A549 (cell line): ENCODE measurements at regions not wholly inside any gene's neighbourhood (a gene's known extent, or its start where the extent isn't known, plus 50 kb on each side); places are given as distances from the start of the nearest gene placed in this dataset.

ENCODE experiments used
- ATAC-seq, 2 experiments: fragments of 200-7000 bp in 1 of 2; fragments of >200 bp in 1 of 2; cut with Nextera tagmentation in 1 of 2; cut with Tn5 transposase in 1 of 2; 3 replicates each; pipeline versions ENCODE4 v1.8.0 to v1.9.1; 2018 to 2020; ENCODE audit warnings: mild to moderate bottlenecking in 1 of 2, moderate library complexity in 1 of 2
- CTCF ChIA-PET: fragments of 300-600 bp; sonication (Branson Sonifier 250); formaldehyde crosslinking; extraction: SDS; loops from one replicate; lab custom pipeline; 2021; ENCODE audit warnings: antibody characterized with exemption, inconsistent platforms; lab: Yijun Ruan, JAX
- POLR2A ChIA-PET: fragments of 350-600 bp; formaldehyde crosslinking; extraction: SDS; loops from one replicate; lab custom pipeline; 2021; ENCODE audit warnings: antibody characterized with exemption, inconsistent platforms; lab: Yijun Ruan, JAX
- DNase-seq, 2 experiments: peaks; one replicate each; pipeline versions ENCODE4 v3.0.0 to v3.0.0-alpha.2; 2011 to 2016; ENCODE audit warnings: low read depth in 1 of 2, low spot score in 1 of 2
- FAIRE-seq: peaks from 2 replicates; lab custom pipeline; 2011; peaks lifted over from hg19 to GRCh38; lab: Jason Lieb, UNC
- H3K27ac ChIP-seq, 2 experiments: fragments of >200 bp; sonication (Bioruptor Twin); formaldehyde crosslinking; 3 replicates each; pipeline ENCODE4 v1.5.1; 2016 to 2017
- H3K4me1 ChIP-seq: fragments of >200 bp; sonication (Bioruptor Twin); formaldehyde crosslinking; 3 replicates; pipeline ENCODE4 v1.6.1; 2016
- H3K4me2 ChIP-seq: fragments of >200 bp; sonication (Bioruptor Twin); formaldehyde crosslinking; 3 replicates; pipeline ENCODE4 v1.6.1; 2016
- H3K4me3 ChIP-seq: fragments of >200 bp; sonication (Bioruptor Twin); formaldehyde crosslinking; 3 replicates; pipeline ENCODE4 v1.5.1; 2016
- H3K9me3 ChIP-seq: fragments of >200 bp; sonication (Bioruptor Twin); formaldehyde crosslinking; 3 replicates; pipeline ENCODE4 v1.6.1; 2016
- CBX2 ChIP-seq: fragments of 200-600 bp; sonication (generic); IDR thresholded peaks from 2 replicates; pipeline ENCODE4 v1.6.1; 2016; ENCODE audit warnings: low read depth, mild to moderate bottlenecking, borderline replicate concordance
- CEBPB ChIP-seq, 2 experiments: fragments of >200 bp in 1 of 2; sonication (Bioruptor Twin) in 1 of 2; formaldehyde crosslinking in 1 of 2; IDR thresholded peaks; 2 replicates each; pipeline ENCODE4 v1.6.1; 2012 to 2016
- CHD2 ChIP-seq: fragments of 150-350 bp; IDR thresholded peaks from 2 replicates; pipeline ENCODE4 v1.6.1; 2014; ENCODE audit warnings: low read length; ENCODE audit not compliant: partially characterized antibody
- EHMT2 ChIP-seq: fragments of 200-600 bp; sonication (generic); IDR thresholded peaks from 2 replicates; pipeline ENCODE4 v1.6.1; 2016; ENCODE audit warnings: antibody characterized with exemption, low read depth, mild to moderate bottlenecking, moderate library complexity
- EP300 ChIP-seq, 2 experiments: fragments of >200 bp; sonication (Bioruptor Twin); formaldehyde crosslinking; IDR thresholded peaks; 2 replicates in 1 of 2; 3 replicates in 1 of 2; pipeline ENCODE4 v1.6.1; 2016 to 2017
- FOXS1 ChIP-seq: fragments of 250-450 bp; sonication (Bioruptor Pico); IDR thresholded peaks from 2 replicates; pipeline ENCODE4 v1.5.0; 2020; ENCODE audit warnings: mild to moderate bottlenecking, moderate library complexity
- GATA3 ChIP-seq: IDR thresholded peaks from 2 replicates; pipeline ENCODE4 v1.6.1; 2012; ENCODE audit warnings: borderline replicate concordance
- HOXA7 ChIP-seq: fragments of 250-450 bp; sonication (Bioruptor Pico); IDR thresholded peaks from 2 replicates; pipeline ENCODE4 v1.5.0; 2020; ENCODE audit warnings: mild to moderate bottlenecking, moderate library complexity
- JUN ChIP-seq, 2 experiments: fragments of >200 bp; sonication (Bioruptor Twin); formaldehyde crosslinking; IDR thresholded peaks; 2 replicates in 1 of 2; 3 replicates in 1 of 2; pipeline ENCODE4 v1.6.1; 2016 to 2017
- JUNB ChIP-seq: fragments of >200 bp; sonication (Bioruptor Twin); formaldehyde crosslinking; IDR thresholded peaks from 2 replicates; pipeline ENCODE4 v1.6.1; 2016
- MAFK ChIP-seq: fragments of 450-650 bp; IDR thresholded peaks from 2 replicates; pipeline ENCODE4 v1.6.1; 2014; ENCODE audit not compliant: partially characterized antibody
- NFE2L2 ChIP-seq: fragments of 150-350 bp; conservative IDR thresholded peaks from 2 replicates; pipeline ENCODE4 v1.6.1; 2014; ENCODE audit warnings: low read length
- NPAS2 ChIP-seq: fragments of 250-450 bp; sonication (Bioruptor Pico); IDR thresholded peaks from 2 replicates; pipeline ENCODE4 v1.8.0; 2022; ENCODE audit warnings: mild to moderate bottlenecking, moderate library complexity, borderline replicate concordance
- NR3C1 ChIP-seq: fragments of >200 bp; sonication (Bioruptor Twin); formaldehyde crosslinking; IDR thresholded peaks from 3 replicates; pipeline ENCODE4 v1.6.1; 2017
- POLR2A ChIP-seq: IDR thresholded peaks from 2 replicates; pipeline ENCODE4 v1.6.1; 2012; ENCODE audit warnings: mild to moderate bottlenecking, low read length
- RARB ChIP-seq: fragments of 250-450 bp; sonication (Bioruptor Pico); IDR thresholded peaks from 2 replicates; pipeline ENCODE4 v1.8.0; 2021; ENCODE audit warnings: mild to moderate bottlenecking, moderate library complexity
- RCOR1 ChIP-seq: fragments of 150-350 bp; IDR thresholded peaks from 2 replicates; pipeline ENCODE4 v1.6.1; 2014; ENCODE audit warnings: antibody characterized with exemption, low read length, low read depth
- RFX5 ChIP-seq: fragments of 450-650 bp; IDR thresholded peaks from 2 replicates; pipeline ENCODE4 v1.7.1; 2014; ENCODE audit warnings: antibody characterized with exemption, mild to moderate bottlenecking, moderate library complexity
- SREBF2 ChIP-seq: fragments of 450-650 bp; IDR thresholded peaks from 2 replicates; pipeline ENCODE4 v1.6.1; 2014; ENCODE audit warnings: mild to moderate bottlenecking, moderate library complexity
- TFCP2L1 ChIP-seq: fragments of 250-450 bp; sonication (Bioruptor Pico); IDR thresholded peaks from 2 replicates; pipeline ENCODE4 v1.5.0; 2021; ENCODE audit warnings: mild to moderate bottlenecking
- ZC3H11A ChIP-seq: fragments of 450-650 bp; IDR thresholded peaks from 2 replicates; pipeline ENCODE4 v1.6.1; 2014; ENCODE audit warnings: antibody characterized with exemption, mild to moderate bottlenecking
- ZFP36 ChIP-seq: fragments of 450-650 bp; IDR thresholded peaks from 2 replicates; pipeline ENCODE4 v1.6.1; 2014; ENCODE audit warnings: borderline replicate concordance; ENCODE audit not compliant: partially characterized antibody
- ZSCAN20 ChIP-seq: fragments of 250-450 bp; sonication (Bioruptor Pico); IDR thresholded peaks from 2 replicates; pipeline ENCODE4 v1.8.0; 2022; ENCODE audit warnings: mild to moderate bottlenecking, moderate library complexity
- WGBS: methylation state at CpG from one replicate; pipeline ENCODE4 v1.1.6; 2017; ENCODE audit errors: missing lambda C conversion rate; 5-methylcytosine and 5-hydroxymethylcytosine counted together
- TF ChIP-seq, protein P1 (sequence below): fragments of 150-350 bp; IDR thresholded peaks from 2 replicates; pipeline ENCODE4 v1.6.1; 2014; ENCODE audit warnings: low read depth, mild to moderate bottlenecking, low read length
- TF ChIP-seq, protein P2 (sequence below): fragments of 250-450 bp; sonication (Bioruptor Pico); IDR thresholded peaks from 2 replicates; pipeline ENCODE4 v1.5.0; 2020; ENCODE audit warnings: low read depth, mild to moderate bottlenecking, moderate library complexity
- TF ChIP-seq, protein P3 (sequence below): fragments of 450-650 bp; IDR thresholded peaks from 2 replicates; pipeline ENCODE4 v1.6.1; 2014; ENCODE audit warnings: antibody characterized with exemption

DNA sequence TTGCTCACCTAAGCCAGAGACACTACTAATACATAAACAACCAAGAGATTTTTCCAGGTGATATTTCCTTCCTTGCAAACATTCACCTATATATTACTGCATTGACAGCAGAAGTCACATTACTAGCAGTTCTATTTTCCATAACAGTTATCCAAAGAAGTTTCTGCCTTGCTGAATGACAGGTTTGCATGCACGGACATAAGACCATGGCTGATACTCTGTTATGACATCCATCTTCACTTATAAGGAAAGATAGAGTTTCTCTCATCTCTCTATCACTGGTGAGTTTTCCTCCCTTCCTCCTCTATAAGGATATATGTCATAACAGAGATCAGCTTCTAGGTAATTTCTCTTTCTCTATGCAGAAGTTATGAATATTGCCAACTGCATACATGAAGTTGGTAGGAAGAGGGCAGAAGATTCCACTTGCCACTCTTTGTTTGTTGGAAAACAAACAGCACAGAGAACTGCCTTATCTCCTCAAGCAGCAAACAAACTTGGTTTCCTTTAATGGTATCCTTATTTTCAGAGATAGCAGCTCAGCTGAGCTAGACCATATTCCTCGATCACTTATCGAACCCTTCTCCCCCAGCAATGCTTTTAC, 557.0 kb downstream of the VRK1 start:
- POLR2A ChIA-PET, result no interaction called here
- 0% methylated on average over 3 of the region's 3 CpGs for WGBS
- DNase-seq, result no peak

DNA sequence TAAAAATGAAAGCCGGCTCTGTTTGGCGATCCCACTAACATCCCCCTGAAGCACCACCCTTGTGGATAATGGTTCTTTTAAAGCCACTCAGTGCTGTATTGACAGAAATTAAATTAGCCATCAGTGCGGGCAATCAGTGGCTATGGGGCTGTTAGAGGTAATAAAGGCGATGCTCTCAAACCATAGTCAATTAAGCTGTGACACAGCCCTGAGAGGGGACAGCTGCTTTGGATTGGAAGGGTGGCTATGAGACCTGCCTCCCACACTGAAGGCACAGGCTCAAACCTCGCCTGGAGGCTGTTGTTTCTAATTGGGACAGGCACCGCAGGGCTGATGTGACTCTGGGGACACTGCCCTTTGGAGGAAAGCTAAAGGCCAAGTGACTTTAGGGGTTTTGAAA, 562.2 kb downstream of the VRK1 start:
- no peak for TF ChIP-seq HOXA7
- TF ChIP-seq TFCP2L1 (CRISPR knock-in tag), result no peak
- no peak for TF ChIP-seq SREBF2
- no peak for TF ChIP-seq POLR2A
- no peak for TF ChIP-seq CEBPB (IDR thresholded peaks at IDR 0.05)
- TF ChIP-seq, protein P1, sequence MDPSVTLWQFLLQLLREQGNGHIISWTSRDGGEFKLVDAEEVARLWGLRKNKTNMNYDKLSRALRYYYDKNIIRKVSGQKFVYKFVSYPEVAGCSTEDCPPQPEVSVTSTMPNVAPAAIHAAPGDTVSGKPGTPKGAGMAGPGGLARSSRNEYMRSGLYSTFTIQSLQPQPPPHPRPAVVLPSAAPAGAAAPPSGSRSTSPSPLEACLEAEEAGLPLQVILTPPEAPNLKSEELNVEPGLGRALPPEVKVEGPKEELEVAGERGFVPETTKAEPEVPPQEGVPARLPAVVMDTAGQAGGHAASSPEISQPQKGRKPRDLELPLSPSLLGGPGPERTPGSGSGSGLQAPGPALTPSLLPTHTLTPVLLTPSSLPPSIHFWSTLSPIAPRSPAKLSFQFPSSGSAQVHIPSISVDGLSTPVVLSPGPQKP, result no peak
- TF ChIP-seq NPAS2, result no peak
- TF ChIP-seq CHD2, result no peak
- no peak for TF ChIP-seq MAFK
- no peak for TF ChIP-seq NR3C1
- no peak for TF ChIP-seq EP300 (IDR thresholded peaks at IDR 0.05)
- TF ChIP-seq CBX2, result no peak
- no peak for TF ChIP-seq ZSCAN20 (CRISPR knock-in tag)
- no peak for TF ChIP-seq RFX5
- no peak for TF ChIP-seq FOXS1 (CRISPR knock-in tag)
- TF ChIP-seq, protein P2, sequence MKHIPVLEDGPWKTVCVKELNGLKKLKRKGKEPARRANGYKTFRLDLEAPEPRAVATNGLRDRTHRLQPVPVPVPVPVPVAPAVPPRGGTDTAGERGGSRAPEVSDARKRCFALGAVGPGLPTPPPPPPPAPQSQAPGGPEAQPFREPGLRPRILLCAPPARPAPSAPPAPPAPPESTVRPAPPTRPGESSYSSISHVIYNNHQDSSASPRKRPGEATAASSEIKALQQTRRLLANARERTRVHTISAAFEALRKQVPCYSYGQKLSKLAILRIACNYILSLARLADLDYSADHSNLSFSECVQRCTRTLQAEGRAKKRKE (CRISPR knock-in tag), result no peak
- FAIRE-seq (no peak), DNase-seq (no peak), ATAC-seq (no peak)
- 22% methylated on average over 6 of the region's 6 CpGs for WGBS
- H3K4me3 ChIP-seq, result no peak overlapping the region
- CTCF ChIA-PET, result no interaction called here
- no peaks in the 10 kb centered on the region for H3K9me3 ChIP-seq
- no peaks in the 10 kb centered on the region for H3K4me1 ChIP-seq
- no peak overlapping the region for H3K4me2 ChIP-seq
- POLR2A ChIA-PET, result no interaction called here
- no peak overlapping the region for H3K27ac ChIP-seq

More for the DNA sequence above, 557.0 kb downstream of the VRK1 start:
- FAIRE-seq, result no peak
- no peak overlapping the region for H3K4me2 ChIP-seq
- H3K27ac ChIP-seq, result no peak overlapping the region
- CTCF ChIA-PET, result no interaction called here
- H3K4me1 ChIP-seq, result no peaks in the 10 kb centered on the region
- H3K9me3 ChIP-seq, result no peaks in the 10 kb centered on the region
- no peak overlapping the region for H3K4me3 ChIP-seq
- TF ChIP-seq GATA3, result no peak
- no peak for TF ChIP-seq ZC3H11A
- no peak for TF ChIP-seq SREBF2
- no peak for TF ChIP-seq RARB (CRISPR knock-in tag)
- no peak for ATAC-seq

DNA sequence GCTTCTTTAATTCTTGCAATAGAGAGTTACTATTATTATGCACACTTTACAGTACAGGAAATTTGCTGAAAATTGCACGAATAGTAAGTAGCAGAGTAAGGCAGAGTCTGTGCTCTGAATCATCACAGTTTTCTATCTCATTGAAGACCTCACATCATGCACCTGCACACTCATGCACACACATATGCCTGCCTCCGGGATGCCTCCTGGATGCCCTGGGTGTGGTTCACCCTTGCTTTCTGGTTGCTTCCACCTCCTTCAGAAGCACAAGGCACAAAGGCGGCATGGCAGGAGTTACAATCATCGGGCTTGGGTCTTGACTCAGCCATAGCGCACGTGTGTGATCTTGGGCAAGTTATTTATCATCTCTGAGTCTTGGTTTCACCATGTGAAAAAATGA, 564.0 kb downstream of the VRK1 start:
- no peak overlapping the region for H3K4me2 ChIP-seq
- FAIRE-seq (no peak), DNase-seq (no peak), ATAC-seq (no peak)
- WGBS, result 20% methylated on average over 6 of the region's 6 CpGs
- no peak overlapping the region for H3K4me3 ChIP-seq
- TF ChIP-seq ZFP36 (no peak), JUN (IDR thresholded peaks at IDR 0.05) (no peak), NFE2L2 (no peak), GATA3 (no peak), MAFK (no peak), JUNB (no peak), TFCP2L1 (CRISPR knock-in tag) (no peak), ZC3H11A (no peak), EP300 (IDR thresholded peaks at IDR 0.05) (no peak), NR3C1 (no peak), RCOR1 (no peak), EHMT2 (no peak)
- TF ChIP-seq, protein P3, sequence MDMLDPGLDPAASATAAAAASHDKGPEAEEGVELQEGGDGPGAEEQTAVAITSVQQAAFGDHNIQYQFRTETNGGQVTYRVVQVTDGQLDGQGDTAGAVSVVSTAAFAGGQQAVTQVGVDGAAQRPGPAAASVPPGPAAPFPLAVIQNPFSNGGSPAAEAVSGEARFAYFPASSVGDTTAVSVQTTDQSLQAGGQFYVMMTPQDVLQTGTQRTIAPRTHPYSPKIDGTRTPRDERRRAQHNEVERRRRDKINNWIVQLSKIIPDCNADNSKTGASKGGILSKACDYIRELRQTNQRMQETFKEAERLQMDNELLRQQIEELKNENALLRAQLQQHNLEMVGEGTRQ, result no peak
- TF ChIP-seq, protein P2 (CRISPR knock-in tag), result no peak
- ChIA-PET CTCF (no interaction called here), POLR2A (no interaction called here)
- H3K4me1 ChIP-seq, result no peaks in the 10 kb centered on the region
- H3K9me3 ChIP-seq, result no peaks in the 10 kb centered on the region
- H3K27ac ChIP-seq, result no peak overlapping the region
